Large intestine (tissue), 3 donors: ENCODE measurements at regions not wholly inside any gene's neighbourhood (a gene's known extent, or its start where the extent isn't known, plus 50 kb on each side); places are given as distances from the start of the nearest gene placed in this dataset.

Experiments used
- DNase-seq, 2 donors: peaks; one replicate each; pipeline versions ENCODE4 v3.0.0 to v3.0.0-alpha.2; 2013
- H3K27ac ChIP-seq: one replicate; pipeline ENCODE4 v1.5.1; 2013; ENCODE audit warnings: low read length
- H3K27me3 ChIP-seq: 2 replicates; pipeline ENCODE4 v1.6.1; 2013; ENCODE audit warnings: low read length; ENCODE audit not compliant: control insufficient read depth, insufficient read depth
- H3K36me3 ChIP-seq: 2 replicates; pipeline ENCODE4 v1.6.1; 2013; ENCODE audit warnings: low read length; ENCODE audit not compliant: control insufficient read depth, insufficient read depth
- H3K4me1 ChIP-seq: one replicate; pipeline ENCODE4 v1.6.1; 2013; ENCODE audit warnings: low read length; ENCODE audit not compliant: control insufficient read depth, insufficient read depth
- H3K4me3 ChIP-seq: one replicate; pipeline ENCODE4 v1.5.1; 2013; ENCODE audit warnings: low read length
- H3K9me3 ChIP-seq: one replicate; pipeline ENCODE4 v1.6.1; 2013; ENCODE audit warnings: mild to moderate bottlenecking, low read depth, low read length, moderate library complexity; ENCODE audit not compliant: control insufficient read depth
- WGBS: methylation state at CpG from one replicate; pipeline ENCODE4 v1.1.5; 2013; ENCODE audit warnings: low lambda C conversion rate; ENCODE audit not compliant: insufficient coverage; 5-methylcytosine and 5-hydroxymethylcytosine counted together

- no peak overlapping the region for H3K4me3 ChIP-seq
- H3K36me3 ChIP-seq = no peaks in the 10 kb centered on the region
- H3K4me1 ChIP-seq = no peaks in the 10 kb centered on the region
- DNase-seq = no peak
- H3K9me3 ChIP-seq = no peaks in the 10 kb centered on the region
- 83% methylated on average over 1 of the region's 3 CpGs for WGBS
- no peaks in the 10 kb centered on the region for H3K27me3 ChIP-seq
- no peak overlapping the region for H3K27ac ChIP-seq
These were observed 91.6 kb downstream of the MRPL14 start for GRCh38 chr6:44035621-44036020.

GRCh38 chr6:44034931-44035345 is 92.3 kb downstream of the MRPL14 start:
- H3K36me3 ChIP-seq = no peaks in the 10 kb centered on the region
- no peak overlapping the region for H3K4me3 ChIP-seq
- WGBS = no CpG with 5 or more reads among the region's 3 CpGs
- no peak overlapping the region for H3K27ac ChIP-seq
- no peaks in the 10 kb centered on the region for H3K27me3 ChIP-seq
- no peak for DNase-seq
- no peaks in the 10 kb centered on the region for H3K9me3 ChIP-seq
- H3K4me1 ChIP-seq = no peaks in the 10 kb centered on the region

DNA sequence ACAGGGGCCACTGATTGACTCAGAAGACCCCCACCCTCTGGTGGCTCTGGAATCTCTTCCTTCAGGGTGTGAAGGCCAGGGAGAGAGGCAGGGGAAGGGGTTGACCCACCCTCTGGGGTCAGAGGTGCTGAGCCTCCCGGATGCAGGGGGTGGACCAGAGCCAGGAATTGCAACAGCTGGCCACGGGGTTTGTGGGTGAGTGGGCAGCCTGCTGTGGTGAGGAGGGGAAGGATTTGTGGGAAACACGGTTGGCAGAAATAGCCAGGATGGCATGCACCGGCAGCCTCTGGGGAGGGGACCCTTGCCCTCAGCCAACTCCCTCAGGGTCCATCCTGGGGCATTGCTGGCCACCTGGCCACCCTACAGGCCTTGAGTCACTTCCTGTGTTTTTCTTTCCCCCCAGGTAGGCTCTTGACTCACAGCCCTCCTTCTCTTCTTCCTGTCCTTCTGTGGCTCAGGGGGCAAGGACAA is 92.8 kb downstream of the MRPL14 start:
- DNase-seq = no peak
- H3K36me3 ChIP-seq = no peaks in the 10 kb centered on the region
- H3K9me3 ChIP-seq = no peaks in the 10 kb centered on the region
- WGBS = no CpG with 5 or more reads among the region's 4 CpGs
- H3K27me3 ChIP-seq = no peaks in the 10 kb centered on the region
- no peak overlapping the region for H3K4me3 ChIP-seq
- H3K27ac ChIP-seq = no peak overlapping the region
- no peaks in the 10 kb centered on the region for H3K4me1 ChIP-seq

- H3K9me3 ChIP-seq = no peaks in the 10 kb centered on the region
- no peaks in the 10 kb centered on the region for H3K4me1 ChIP-seq
- H3K27ac ChIP-seq = no peak overlapping the region
- DNase-seq = no peak
- no peaks in the 10 kb centered on the region for H3K36me3 ChIP-seq
- no peak overlapping the region for H3K4me3 ChIP-seq
- WGBS = no CpG with 5 or more reads among the region's 7 CpGs
- no peaks in the 10 kb centered on the region for H3K27me3 ChIP-seq
These were observed 96.3 kb downstream of the MRPL14 start for GRCh38 chr6:44030812-44031454.

GRCh38 chr6:44029444-44030185 is 97.6 kb downstream of the MRPL14 start:
- H3K27ac ChIP-seq = no peak overlapping the region
- no peaks in the 10 kb centered on the region for H3K9me3 ChIP-seq
- no peak overlapping the region for H3K4me3 ChIP-seq
- no peaks in the 10 kb centered on the region for H3K27me3 ChIP-seq
- no peaks in the 10 kb centered on the region for H3K36me3 ChIP-seq
- no CpG with 5 or more reads among the region's 4 CpGs for WGBS
- no peak for DNase-seq
- H3K4me1 ChIP-seq = no peaks in the 10 kb centered on the region

- no peak for DNase-seq
- Histone ChIP-seq H3K9me3 (no peaks in the 10 kb centered on the region), H3K36me3 (no peaks in the 10 kb centered on the region), H3K4me1 (no peaks in the 10 kb centered on the region), H3K27me3 (no peaks in the 10 kb centered on the region), H3K27ac (no peak overlapping the region), H3K4me3 (no peak overlapping the region)
- no CpG with 5 or more reads among the region's 3 CpGs for WGBS
These were observed 98.4 kb downstream of the MRPL14 start for GRCh38 chr6:44028789-44029310.

DNA sequence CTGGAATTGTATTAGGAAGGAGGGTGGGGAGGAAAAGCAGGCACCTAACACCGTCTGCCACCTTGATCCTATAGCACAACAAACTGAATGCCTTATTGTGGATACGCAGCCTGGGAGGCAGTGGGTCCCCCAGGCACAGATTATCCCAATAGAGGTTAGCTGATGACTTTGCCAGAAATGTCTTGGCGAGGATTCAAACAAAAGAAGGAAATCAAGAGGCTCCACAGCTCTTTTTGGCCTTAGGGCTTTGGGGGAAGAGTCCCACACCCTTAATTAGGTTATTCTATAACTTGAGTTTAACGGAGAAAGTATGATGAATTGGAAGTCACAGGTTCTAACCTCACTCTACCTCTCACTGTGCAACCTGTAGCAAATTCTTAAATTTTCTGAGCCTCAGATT is 102.0 kb downstream of the MRPL14 start:
- H3K27ac ChIP-seq = no peak overlapping the region
- no CpG with 5 or more reads among the region's 4 CpGs for WGBS

GRCh38 chr6:44024574-44025219 is 102.6 kb downstream of the MRPL14 start:
- no CpG with 5 or more reads among the region's 7 CpGs for WGBS
- H3K27ac ChIP-seq = no peak overlapping the region
- DNase-seq = no peak

More for the DNA sequence above, 102.0 kb downstream of the MRPL14 start:
- Histone ChIP-seq H3K4me3 (no peak overlapping the region), H3K9me3 (no peaks in the 10 kb centered on the region), H3K36me3 (no peaks in the 10 kb centered on the region), H3K4me1 (peaks cover 5% of the 10 kb centered on the region), H3K27me3 (no peaks in the 10 kb centered on the region)
- DNase-seq = no peak

DNA sequence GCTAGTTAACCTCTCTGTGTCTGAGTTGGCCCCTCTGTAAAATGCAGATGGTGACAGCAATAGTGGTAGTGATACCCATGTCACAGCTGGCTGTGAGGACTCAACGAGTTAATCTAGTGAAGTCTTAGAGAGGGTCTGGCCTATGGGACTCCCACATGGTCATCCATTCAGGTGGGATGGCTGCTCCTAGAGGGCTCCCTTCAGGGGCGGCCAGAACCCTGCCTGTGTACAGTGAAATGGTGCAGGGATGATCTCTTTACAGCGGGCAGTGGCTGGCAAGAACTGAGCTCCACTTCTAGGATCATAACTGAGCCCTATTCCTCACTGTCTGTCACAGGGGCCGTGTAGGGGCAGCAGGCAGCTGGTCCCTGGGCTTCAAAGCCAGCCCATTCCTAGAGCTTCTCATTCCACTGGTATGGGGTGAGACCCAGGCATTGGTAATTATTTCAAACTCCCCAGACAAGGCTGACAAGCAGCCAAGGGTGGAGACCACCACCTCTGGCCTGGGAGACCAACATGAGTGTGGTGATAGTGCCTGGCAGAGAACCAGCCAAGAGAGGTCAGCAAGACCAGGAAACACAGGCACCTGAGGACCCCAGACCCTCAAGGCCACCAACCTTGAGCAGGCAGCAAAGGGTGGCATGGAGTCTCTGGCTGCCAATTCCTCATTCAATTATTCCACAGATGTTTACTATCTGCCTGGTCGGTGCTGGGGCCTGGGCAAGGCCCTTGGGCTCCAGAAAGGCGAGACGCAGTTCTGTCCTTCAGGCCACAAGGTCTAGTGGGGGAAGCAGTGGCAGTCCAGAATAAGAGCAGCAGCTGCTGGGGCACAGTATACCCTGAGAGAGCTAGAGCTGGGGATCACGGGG is 103.4 kb downstream of the MRPL14 start:
- Histone ChIP-seq H3K9me3 (no peaks in the 10 kb centered on the region), H3K27ac (no peak overlapping the region), H3K4me1 (peaks cover 5% of the 10 kb centered on the region), H3K4me3 (no peak overlapping the region), H3K36me3 (no peaks in the 10 kb centered on the region), H3K27me3 (no peaks in the 10 kb centered on the region)
- no peak for DNase-seq
- WGBS = no CpG with 5 or more reads among the region's 8 CpGs

More at GRCh38 chr6:44024574-44025219, 102.6 kb downstream of the MRPL14 start:
- Histone ChIP-seq H3K27me3 (no peaks in the 10 kb centered on the region), H3K4me3 (no peak overlapping the region), H3K36me3 (no peaks in the 10 kb centered on the region), H3K4me1 (peaks cover 5% of the 10 kb centered on the region), H3K9me3 (no peaks in the 10 kb centered on the region)
